ENCODE measurements at regions not wholly inside any gene's neighbourhood (a gene's known extent, or its start where the extent isn't known, plus 50 kb on each side); places are given as distances from the start of the nearest gene placed in this dataset.

DNA sequence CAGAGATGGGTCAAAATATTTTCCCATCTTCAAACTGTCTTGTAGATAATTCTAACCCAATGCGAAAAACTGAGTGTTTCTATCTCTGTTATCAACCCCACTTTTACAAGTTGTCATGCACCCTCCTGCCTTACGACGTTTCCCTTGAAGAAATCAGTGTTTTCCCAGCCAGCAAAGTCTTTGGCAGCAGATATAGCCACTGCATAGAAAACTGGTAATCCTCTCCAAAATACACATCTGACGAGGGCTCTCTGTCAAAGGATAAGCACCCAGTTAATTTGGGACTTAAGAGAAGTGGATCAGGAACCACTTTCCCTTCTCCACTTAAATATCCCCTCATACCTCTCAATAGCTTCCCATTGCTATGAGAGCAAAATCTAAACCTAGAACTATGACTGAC, 351.9 kb upstream of the MIR17HG start:
- Histone ChIP-seq H3K4me3 (no peak overlapping the region), H3K9me3 (no peaks in the 10 kb centered on the region), H3K4me1 (ENCODE audit: low read depth) (no peaks in the 10 kb centered on the region), H3K36me3 (ENCODE audit: low read depth) (no peaks in the 10 kb centered on the region)
- DNase-seq = no peak
- intact Hi-C loops (cut with DNase I, micrococcal nuclease) = no loop called here
- TF ChIP-seq, protein P1, sequence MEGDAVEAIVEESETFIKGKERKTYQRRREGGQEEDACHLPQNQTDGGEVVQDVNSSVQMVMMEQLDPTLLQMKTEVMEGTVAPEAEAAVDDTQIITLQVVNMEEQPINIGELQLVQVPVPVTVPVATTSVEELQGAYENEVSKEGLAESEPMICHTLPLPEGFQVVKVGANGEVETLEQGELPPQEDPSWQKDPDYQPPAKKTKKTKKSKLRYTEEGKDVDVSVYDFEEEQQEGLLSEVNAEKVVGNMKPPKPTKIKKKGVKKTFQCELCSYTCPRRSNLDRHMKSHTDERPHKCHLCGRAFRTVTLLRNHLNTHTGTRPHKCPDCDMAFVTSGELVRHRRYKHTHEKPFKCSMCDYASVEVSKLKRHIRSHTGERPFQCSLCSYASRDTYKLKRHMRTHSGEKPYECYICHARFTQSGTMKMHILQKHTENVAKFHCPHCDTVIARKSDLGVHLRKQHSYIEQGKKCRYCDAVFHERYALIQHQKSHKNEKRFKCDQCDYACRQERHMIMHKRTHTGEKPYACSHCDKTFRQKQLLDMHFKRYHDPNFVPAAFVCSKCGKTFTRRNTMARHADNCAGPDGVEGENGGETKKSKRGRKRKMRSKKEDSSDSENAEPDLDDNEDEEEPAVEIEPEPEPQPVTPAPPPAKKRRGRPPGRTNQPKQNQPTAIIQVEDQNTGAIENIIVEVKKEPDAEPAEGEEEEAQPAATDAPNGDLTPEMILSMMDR (IDR thresholded peaks at IDR 0.05) = no peak
- ATAC-seq = no peak

DNA sequence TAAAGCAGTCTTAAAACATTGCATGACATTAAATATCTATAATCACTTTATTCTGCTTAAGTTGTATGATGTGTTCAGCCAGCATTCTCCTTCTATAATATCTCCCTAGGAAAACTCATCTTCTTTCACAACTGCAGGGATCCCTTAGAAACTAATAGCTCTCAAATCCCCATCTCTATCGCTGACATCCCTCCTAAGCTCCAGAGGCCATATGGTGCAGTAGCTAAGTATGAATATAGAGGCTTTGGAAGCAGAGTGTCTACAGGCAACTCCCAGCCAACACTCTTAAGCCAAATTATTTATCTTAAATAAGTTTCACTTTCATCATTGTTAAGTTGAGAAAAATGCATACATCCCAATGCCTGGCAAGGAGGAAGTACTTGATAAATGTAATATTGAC, 349.5 kb upstream of the MIR17HG start:
- TF ChIP-seq, protein P1 (IDR thresholded peaks at IDR 0.05) = no peak
- intact Hi-C loops (cut with DNase I, micrococcal nuclease) = no loop called here
- DNase-seq (no peak), ATAC-seq (no peak)
- H3K9me3 ChIP-seq = no peaks in the 10 kb centered on the region
- H3K4me3 ChIP-seq = no peak overlapping the region
- no peaks in the 10 kb centered on the region for H3K4me1 ChIP-seq (ENCODE audit: low read depth)
- H3K36me3 ChIP-seq (ENCODE audit: low read depth) = no peaks in the 10 kb centered on the region

DNA sequence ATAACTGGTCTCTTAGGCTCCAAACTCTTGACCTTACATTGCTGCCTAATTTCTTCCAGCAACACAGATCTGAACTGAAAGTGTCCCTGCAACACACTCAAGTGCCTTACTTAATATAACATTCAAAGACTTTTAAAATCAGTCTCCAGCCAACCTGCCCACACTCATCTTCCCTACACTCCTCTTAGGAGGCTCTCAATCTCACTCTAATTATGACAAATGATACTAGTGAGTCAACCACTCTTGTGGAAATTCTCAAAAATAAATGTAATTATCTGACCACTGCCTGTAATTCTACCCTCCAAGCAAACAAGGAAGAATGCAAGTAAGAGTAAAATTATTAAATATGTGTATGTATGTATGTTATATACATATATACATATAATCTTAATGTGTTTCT, 348.1 kb upstream of the MIR17HG start:
- H3K36me3 ChIP-seq (ENCODE audit: low read depth) = no peaks in the 10 kb centered on the region
- ATAC-seq (no peak), DNase-seq (no peak)
- H3K4me1 ChIP-seq (ENCODE audit: low read depth) = no peaks in the 10 kb centered on the region
- H3K9me3 ChIP-seq = no peaks in the 10 kb centered on the region
- TF ChIP-seq, protein P1 (IDR thresholded peaks at IDR 0.05) = no peak
- intact Hi-C loops (cut with DNase I, micrococcal nuclease) = no loop called here
- no peak overlapping the region for H3K4me3 ChIP-seq

DNA sequence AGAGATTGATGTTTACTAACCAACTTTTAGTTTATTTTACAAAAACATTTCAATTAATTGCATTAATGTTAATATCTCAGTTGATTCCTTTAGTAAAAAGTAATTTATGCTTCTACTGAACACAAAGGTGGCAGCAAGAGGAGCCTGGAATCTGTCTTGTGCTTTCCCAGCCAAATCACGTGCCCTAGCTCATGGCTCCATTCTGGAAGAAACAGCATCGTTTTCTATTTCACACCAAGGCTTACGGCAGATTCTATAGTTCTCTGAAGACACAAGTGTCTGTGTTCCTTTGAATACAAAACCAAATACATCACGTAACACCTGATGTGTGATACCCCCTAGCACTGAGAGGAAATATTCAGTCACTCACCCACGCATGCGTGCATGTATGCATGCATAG, 346.1 kb upstream of the MIR17HG start:
- no peaks in the 10 kb centered on the region for H3K4me1 ChIP-seq (ENCODE audit: low read depth)
- intact Hi-C loops (cut with DNase I, micrococcal nuclease) = no loop called here
- no peaks in the 10 kb centered on the region for H3K36me3 ChIP-seq (ENCODE audit: low read depth)
- no peak overlapping the region for H3K4me3 ChIP-seq
- DNase-seq (no peak), ATAC-seq (no peak)
- TF ChIP-seq, protein P1 (IDR thresholded peaks at IDR 0.05) = no peak
- no peaks in the 10 kb centered on the region for H3K9me3 ChIP-seq

DNA sequence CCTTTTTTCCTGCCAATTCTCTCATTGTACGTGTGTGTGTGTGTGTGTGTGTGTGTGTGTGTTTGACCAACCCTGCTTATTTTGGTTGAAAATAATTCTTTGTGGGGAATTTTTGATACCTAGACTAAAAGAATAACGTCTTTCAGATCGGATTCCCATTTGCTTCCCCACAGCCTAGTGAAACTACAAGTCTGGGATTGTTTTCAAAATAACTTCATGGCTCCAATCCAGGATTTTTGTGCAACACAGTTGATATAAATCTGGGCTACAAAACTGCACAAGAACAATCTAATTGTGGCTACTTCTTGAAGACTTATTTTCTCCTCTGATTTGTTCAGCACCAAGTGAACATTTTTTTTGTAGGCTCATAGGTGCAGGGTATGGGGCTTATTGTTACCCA, 332.8 kb upstream of the MIR17HG start:
- no peak for ATAC-seq
- TF ChIP-seq, protein P1 (IDR thresholded peaks at IDR 0.05) = no peak
- Histone ChIP-seq H3K9me3 (no peaks in the 10 kb centered on the region), H3K4me3 (no peak overlapping the region), H3K4me1 (ENCODE audit: low read depth) (no peaks in the 10 kb centered on the region), H3K36me3 (ENCODE audit: low read depth) (no peaks in the 10 kb centered on the region)
- no peak for DNase-seq
- intact Hi-C loops (cut with DNase I, micrococcal nuclease) = no loop called here

DNA sequence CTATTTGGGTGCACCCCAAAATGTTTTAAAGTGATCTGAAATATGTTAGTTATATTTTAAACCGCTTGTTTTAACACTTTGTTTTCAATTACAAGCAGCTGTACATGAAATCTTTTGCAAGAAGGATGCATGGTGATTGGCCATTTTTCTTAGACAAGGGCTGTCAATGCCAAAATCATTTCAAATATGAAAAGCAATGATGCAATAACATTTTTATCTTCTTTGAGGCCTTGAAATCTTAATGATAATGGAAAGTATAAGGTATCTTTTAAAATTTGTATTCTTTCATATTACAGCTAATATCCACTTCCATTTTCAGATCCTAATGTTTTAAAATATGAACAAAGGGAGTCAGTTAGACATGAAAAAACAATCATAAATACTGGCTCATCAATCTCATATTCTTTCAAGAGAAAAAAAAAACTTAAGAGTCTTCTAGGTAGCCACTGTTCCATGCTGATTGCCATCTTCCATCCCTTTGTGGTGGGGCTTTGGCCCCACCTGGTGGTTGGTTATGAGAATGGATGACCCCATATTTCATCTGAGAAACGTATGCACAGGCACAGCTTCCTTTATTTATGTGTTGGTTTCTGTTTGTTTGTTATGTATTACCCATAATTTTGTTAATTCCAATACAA, 330.3 kb upstream of the MIR17HG start:
- H3K4me3 ChIP-seq = no peak overlapping the region
- no peaks in the 10 kb centered on the region for H3K36me3 ChIP-seq (ENCODE audit: low read depth)
- no peaks in the 10 kb centered on the region for H3K9me3 ChIP-seq
- ATAC-seq = no peak
- intact Hi-C loops (cut with DNase I, micrococcal nuclease) = no loop called here
- H3K4me1 ChIP-seq (ENCODE audit: low read depth) = no peaks in the 10 kb centered on the region
- TF ChIP-seq, protein P1 (IDR thresholded peaks at IDR 0.05) = no peak
- peak in 1 of 3 donors; percentile 28 for DNase-seq
